Hematopoietic multipotent progenitor cell treated with erythropoietin and hydrocortisone succinate and interleukin-3 and kit ligand, for 6 days (in vitro differentiated cells): ENCODE measurements at regions not wholly inside any gene's neighbourhood (a gene's known extent, or its start where the extent isn't known, plus 50 kb on each side); places are given as distances from the start of the nearest gene placed in this dataset.
"Not testable (repeated sequence)": the region's sequence is repeated elsewhere in the genome, so short reads cannot be mapped to it uniquely, and the experiment has no call there.

Source experiments
- DNase-seq: peaks from one replicate; pipeline ENCODE4 v3.0.0-alpha.2; 2015

DNA sequence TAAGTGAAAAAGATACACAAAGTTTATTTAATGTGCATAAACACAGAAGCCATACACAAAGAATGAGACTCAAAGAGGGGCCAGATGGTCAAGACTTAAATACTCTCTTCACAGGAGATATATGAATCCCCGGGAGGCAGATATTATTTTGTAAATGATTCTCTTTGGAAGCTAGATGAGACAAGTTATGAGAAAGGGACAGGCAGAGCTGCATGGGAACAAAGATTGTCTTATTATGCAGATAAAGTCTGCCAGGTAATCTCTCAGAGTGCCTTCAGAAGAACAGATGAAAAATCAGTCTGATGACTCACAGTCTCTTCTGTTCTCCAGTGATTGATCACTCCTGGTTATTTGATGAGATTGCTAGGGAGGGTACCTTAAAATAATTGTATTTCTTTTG is 89.0 kb downstream of the NAF1 start:
- no peak for DNase-seq

DNA sequence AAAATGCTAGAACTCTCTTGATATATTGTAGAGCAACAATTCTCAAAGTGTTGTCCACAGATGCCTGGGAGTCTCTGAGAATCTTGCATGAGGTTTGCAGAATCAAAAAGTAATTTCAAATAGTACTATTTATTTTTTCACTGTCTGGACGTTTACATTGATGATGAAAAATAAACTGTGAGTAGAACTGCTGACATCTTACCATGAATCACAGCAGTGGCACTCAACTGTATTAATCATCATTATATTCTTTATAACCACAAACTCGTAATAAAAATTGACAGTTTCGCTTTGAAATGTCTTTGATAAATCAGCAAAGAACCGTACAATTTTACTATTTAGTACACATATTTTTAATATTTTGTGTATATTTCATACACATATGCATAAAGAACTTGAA is 94.5 kb downstream of the NAF1 start:
- no peak for DNase-seq

DNA sequence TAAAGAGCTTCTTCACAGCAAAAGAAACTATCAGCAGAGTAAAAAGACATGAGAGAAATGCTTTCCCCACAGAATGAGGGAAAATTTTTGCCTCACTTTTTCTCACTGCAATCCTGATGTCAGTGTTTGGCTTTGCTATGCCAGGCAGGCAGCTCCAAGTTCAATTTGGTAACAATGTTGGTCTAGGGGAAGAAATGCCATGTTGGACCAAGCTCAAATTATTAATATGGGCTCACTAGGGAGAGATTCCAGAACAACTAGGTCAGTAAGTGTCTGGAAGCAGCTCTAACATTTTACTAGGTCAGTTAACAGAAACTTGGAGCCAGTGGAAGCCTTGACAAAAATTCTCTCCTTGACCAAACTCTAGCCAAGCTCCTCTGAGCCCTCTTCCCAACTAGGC is 95.4 kb downstream of the NAF1 start:
- DNase-seq, result no peak

DNA sequence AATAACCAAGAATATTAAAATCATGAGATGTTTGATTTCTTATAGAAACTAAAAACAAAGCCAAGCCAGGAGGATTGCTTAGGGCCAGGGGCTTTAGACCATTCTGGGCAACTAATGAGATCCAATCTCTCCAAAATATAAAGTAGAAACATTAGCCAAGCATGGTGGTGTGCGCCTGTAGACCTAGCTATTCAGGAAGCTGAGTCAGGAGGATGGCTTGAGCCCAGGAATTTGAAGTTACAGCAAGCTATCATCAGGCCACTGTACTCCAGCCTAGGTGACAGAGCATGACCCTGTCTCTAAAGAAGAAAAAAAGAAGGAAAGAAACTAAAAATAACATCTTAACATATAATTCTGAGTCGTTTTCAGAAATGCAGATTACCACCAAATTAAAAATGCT is 96.7 kb downstream of the NAF1 start:
- no peak for DNase-seq

DNA sequence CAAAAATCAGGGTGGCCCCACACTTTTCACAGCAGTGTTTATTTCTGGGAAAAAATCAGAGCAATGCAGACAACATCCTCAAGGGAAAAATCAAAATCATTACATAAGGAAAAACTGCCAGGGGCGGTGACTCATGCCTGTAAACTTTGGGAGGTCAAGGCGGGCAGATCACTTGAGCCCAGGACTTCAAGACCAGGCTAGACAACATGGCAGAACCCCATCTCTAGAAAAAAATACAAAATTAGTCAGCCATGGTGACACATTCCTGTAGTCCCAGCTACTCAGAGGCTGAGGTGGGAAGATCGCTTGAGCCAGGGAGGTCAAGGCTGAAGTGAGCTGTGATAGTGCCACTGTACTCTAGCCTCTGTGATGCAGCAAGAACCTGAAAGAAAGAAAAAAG is 102.8 kb downstream of the NAF1 start:
- DNase-seq, result no peak

DNA sequence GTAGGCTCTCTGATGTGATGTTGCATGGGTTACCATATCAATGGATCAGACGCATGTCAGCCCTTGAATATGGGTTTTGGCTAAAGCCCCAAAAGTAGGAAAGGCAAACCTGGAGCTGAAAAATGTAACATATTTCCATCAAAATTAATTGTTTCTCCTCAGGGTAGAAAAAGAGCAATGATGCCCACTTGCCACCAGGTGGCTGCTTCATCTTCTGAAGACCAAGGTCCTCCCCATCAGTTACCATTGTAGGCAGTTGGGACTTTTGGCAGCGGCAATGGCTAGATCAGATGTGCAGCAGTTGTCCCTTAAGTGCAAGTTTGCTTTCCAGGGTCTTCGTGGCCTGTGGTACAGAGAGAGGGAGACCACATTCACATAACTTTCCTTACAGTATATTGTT is 118.2 kb downstream of the NAF1 start:
- peak; percentile 57 for DNase-seq

DNA sequence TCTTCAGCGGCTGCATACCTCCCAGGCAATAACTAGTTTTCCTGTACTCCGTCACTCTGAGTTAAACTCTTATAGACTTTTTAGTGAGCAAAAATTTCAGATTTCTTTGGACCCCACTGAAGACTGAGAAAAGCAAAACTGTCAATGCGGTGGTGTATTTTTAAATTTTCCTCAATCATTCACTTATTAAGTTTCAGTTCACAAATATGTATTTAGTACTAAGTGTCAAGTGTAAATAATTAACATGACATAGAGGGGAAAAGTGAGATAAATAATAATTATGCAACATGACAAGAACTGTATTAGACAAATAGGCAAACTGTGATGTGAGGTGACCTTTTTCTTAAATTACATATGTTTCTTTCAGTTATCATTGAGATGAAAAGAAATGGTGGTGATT is 124.4 kb downstream of the NAF1 start:
- DNase-seq, result no peak

DNA sequence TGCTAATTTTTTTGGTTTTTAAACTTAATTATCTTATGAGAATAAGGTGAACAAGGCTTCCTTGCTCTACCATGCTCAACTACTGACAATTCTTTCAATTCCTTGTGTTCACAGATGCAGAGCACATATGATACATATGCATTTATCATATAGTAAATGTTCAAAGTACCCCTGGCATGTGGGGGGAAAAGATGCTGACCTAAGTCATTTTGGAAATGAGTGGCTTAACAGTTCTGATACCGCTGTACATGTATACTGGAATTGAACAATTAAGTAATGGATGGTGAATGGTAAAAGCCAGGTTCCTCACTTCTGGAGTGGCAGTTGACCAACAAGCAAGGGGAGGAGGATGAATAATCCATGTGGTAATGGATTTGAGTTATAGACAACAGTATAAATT is 149.6 kb downstream of the NAF1 start:
- no peak for DNase-seq

DNA sequence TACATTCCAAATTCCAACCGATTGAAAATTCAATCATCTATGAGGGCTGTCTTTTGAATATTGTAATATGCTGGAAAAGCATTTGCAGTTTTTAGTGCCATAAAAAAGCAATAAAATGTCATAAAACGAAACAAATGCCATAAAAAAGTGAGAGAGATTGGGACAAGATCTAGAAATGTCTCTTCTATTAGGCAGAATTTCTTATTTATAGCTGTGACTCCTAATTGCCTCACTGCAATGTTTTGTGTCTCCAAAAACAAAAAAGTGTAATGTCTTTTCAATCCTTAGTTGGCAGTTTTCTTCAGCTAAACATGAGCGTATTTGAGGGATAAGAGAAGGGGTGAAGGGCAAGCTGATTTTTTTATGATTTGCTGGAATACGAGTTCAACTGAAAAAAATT is 153.9 kb downstream of the NAF1 start:
- no peak for DNase-seq

DNA sequence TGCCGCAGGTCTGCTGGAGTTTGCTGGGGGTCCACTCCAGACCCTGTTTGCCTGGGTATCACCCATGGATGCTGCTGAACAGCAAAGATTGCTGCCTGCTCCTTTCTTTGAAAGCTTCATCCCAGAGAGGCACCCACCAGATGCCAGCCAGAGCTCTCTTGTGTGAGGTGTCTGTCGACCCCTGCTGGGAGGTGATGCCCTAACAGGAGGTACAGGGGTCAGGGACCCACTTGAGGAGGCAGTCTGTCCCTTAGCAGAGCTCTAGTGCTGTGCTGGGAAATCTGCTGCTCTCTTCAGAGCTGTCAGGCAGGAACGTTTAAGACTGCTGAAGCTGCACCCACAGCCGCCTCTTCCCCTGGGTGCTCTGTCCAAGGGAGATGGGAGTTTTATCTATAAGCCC is 162.7 kb downstream of the NAF1 start:
- no peak for DNase-seq

DNA sequence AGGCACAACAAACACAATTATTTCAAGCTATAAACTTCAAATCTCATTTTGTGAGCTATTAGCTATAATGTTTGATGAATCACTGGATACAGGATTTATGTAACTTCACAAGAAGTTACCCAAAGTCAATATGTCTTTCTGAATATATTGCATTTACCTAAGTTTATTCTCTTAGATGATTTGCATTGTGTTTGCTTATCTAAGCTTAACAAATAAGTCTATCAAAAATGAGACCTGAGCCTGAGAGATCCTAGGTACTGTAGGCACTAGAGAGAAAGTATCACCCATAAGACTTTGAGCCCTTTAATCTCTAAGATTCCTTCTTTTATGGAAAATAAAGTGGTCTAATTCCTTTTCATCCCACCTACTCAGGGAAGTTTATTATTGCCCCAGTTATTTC is 178.2 kb downstream of the NAF1 start:
- DNase-seq, result no peak

DNA sequence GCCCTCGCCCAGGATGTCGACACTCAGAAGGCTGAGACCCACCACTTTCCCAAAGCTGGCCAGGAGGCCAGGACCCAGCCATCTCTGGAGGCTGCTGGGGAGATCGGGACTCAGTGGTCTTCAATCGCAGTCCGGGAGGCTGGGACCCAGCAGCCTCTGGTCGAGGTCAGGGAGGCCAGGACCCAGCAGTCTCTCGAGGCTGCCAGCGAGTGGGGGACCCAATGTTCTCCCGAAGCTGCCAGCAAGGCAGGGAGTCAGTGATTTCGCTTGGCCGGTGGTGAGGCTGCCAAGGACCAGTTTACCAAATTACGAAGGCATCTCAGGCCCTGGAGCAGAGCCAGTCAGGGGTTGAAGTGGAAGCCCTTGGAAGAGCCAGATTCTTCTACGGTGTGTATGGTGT is 181.6 kb downstream of the NAF1 start:
- no peak for DNase-seq

DNA sequence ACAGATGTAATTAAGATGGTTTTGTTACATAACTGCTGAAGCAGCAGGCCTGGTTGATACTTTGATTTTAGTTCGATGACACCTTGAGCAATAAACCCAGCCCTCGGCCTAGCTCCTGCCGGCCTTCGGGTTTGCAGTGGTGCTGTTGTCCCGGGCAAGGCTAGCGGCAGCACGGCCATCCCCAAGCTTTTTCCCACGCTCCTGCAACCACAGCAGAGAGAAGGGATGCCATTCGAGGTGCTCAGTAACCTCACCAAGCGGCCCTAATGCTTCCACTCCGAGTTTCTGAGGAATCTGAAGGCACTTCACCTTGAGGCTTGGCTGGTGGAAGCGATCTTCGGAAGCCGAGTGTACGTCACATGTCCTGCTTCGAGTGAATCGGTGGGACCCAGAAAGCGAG is 182.1 kb downstream of the NAF1 start:
- DNase-seq, result no peak

DNA sequence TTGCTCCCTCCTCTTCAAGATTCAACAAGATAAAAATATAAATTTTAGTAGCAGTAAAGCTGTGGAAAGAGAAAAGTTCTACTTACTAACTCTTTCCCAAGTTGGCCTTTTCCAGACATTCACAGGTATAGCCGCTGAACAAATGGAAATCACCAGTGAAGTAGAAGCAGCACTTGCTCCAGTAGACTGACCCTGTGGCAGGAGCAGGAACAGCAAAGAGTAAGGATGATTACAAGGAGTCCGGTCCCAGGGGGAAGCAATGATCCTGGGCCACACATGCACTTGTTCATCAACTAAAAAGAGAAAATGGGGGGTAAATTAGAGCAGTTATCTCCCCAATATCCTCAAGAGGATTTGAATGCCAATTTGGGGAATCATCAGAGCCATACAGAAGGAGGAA is 184.9 kb downstream of the NAF1 start:
- DNase-seq, result no peak

DNA sequence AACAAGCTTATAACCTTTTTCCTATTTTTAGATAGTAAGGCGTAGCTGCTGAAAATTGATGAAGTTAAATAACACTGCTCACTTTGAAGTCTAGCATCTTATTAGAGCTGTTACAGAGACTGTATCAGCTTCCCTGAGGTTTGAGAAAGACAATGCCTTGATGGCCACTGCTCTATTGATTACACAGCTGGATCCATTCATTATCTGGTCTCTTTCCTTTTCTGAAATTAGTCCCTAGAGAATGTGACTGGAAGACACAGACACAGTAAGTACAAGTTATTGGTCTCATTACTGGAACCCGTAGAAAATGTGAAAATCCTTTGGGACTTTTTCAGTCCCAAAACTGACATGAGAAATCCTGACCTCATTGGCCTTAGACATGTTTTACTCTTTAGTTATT is 188.3 kb downstream of the NAF1 start:
- no peak for DNase-seq

DNA sequence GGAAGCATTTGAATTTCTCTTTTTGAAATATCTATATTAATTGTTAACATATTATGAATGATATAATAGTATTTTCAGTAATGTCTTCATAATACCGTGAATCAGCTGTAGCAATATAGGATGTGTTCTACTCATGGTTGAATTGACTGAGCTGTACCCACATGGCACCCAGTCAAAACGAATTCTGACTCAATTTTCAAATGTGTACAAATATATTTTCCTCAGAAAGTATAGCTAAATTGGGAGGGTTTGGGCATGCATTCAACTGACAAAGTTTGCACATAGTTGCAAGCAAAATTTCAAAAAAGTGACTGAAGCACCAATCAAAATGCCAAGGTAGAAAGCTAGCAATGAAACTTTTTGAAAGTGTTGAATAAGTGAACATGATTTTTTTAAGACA is 188.9 kb downstream of the NAF1 start:
- DNase-seq, result no peak

DNA sequence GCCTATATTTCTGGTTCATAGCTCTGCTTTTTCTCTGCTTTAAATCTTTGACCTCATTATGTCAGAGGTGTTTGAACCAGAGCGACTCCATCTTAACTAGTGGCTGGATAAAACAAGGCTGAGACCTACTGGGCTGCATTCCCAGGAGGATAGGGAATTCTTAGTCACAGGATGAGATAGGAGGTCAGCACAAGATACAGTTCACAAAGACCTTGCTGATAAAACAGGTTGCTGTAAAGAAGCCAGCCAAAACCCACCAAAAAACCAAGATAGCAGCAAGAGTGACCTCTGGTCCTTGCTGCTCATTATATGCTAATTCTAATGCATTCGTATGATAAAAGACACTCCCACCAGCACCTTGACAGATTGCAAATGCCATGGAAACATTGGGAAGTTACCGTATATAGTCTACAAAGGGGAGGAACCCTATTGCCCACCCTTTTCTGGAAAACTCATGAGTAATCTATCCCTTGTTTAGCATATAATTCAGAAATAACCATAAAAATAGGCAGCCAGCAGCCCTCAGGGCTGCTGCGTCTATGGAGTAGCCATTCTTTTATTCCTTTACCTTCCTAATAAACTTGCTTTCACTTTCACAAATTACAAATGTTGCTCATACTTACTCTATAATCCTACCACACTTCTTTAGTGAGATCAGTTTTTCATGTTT is 193.9 kb downstream of the NAF1 start:
- no peak for DNase-seq

DNA sequence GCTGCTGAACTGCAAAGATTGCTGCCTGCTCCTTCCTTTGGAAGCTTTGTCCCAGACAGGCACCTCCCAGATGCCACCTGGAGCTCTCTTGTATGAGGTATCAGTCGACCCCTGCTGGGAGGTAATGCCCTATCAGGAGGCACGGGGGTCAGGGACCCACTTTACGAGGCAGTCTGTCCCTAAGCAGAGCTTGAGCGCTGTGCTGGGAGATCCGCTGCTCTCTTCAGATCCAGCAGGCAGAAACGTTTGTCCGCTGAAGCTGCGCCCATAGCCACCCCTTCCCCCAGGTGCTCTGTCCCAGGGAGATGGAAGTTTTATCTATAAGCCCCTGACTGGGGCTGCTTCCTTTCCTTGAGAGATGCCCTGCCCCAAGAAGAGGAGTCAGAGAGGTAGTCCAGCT is 197.5 kb downstream of the NAF1 start:
- no peak for DNase-seq

DNA sequence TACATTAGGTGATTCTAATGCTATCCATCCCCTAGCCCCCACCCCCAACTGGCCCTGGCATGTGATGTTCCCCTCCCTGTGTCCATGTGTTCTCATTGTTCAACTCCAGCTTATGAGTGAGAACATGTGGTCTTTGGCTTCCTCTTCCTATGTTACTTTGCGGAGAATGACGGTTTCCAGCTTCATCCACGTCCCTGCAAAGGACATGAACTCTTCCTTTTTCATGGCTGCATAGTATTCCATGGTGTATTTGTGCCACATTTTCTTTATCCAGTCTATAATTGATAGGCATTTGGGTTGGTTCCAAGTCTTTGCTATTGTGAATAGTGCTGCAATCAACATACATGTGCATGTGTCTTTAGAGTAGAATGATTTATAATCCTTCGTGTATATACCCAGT is 200.7 kb downstream of the NAF1 start:
- DNase-seq, result not testable (repeated sequence)

DNA sequence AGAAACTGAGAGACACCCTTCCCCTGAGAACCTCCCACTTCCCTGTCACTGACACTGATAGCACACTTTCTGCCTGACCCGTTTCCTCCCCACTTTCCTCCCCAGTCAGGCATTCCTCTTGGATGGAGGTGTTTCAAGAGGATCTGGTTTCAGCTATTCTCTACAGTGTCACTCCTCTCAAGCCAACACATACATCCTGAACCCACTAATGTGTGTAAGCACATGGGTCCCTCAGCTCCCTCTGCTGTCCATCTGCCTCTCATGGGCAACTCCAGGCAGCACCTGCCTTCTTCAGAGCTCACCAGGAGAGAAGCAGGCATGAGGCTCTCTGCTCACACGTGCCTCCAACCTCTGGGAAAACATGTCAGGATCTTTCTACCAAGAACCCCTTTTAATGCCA is 207.6 kb downstream of the NAF1 start:
- no peak for DNase-seq

DNA sequence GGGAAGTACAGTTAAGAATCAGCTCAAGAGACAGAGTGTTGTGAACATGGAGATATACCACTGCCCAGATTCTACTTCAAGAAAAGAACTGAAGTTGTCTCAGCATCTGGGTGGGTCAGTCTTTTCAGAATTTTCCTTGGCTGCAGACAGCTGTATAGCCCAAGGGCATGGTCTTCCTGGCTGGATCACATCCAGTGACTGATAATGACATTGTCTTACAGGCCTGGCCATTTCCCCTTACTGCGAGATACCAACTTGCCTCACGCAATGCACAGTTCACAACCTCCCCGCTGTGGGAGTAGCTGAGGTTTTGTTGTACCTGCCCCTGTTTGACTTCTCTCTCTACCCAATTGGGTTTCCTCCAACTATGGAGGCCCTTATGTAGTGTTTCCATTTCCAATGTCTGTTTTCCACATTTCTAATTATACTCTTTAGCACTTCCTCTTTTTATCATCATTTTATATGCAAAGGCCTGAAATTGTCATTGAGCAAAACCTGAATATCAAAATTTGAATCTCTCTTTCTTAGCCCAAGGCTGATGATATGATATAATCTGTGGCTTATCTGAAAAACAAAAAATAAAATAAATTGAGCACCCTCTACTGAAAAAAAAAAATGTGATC is 209.1 kb downstream of the NAF1 start:
- DNase-seq, result no peak

DNA sequence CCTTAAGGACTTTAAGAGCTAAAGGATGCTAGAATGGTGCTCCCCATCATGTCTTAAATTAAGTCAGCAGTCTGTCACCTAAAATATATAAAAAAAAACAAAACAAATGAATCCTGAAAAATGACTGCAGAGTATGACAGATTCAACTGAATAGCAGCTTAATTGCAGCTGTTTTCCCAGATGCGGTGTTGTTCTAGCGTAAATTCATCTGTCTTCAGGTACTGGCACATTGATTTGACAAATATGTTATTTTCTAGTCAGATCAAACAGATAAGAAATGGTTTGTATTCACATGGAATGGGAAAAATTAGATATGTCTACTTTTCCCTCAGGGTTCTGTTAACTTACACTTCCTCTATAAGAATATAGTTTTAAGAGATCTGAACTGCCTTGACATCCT is 211.7 kb downstream of the NAF1 start:
- no peak for DNase-seq

DNA sequence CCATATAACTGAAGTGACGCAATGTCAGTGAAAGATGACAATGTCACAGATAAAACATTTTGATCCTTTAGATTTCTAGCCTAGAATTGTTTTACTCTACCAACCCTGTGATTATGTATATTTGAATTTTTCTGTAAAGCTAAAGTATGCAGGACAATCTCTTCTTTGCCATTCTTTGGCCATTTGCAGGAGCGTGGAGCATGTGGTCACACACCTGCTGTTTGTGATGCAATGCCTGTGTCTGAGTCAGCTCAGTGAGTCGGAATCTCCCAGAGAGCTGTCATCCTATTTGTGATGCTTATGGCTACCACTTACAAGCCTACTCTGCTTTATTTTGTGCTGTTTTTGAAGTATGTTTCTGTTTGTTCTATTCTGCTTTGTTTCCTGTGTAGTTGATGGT is 214.5 kb downstream of the NAF1 start:
- DNase-seq, result no peak

DNA sequence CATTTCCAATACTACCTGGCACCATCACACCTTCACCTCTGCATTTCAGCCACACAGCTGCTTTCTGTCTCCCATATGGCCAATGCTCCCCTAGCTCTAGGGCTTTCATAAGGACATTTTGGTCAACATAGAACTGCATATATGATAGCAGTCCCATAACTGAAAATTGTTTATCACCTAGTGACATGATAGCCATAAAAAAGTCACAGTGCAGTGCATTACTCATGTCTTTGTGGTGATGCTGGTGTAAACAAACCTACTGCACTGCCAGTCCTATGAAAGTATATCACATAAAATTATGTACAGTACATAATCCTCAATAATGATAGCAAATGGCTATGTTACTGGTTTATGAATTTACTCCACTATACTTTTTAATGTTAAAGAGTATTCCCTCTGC is 221.0 kb downstream of the NAF1 start:
- DNase-seq, result no peak

DNA sequence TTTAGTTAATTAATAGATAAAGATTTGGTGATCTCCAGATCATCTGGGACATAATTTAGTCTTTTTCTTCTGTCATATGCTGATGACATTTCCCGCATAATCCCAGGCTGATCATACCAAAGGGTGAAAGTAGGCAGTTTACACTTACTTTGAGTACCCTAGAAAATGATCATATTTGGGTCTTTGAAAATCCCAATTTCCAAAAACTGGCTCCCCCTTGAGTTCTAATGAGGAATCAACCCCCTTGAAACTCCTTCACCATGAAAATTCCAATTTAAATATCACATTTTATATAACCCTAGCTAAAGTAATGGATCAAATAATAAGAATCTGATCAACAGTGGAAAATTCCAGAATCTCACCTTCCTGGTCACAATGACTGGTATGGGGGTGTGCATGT is 223.4 kb downstream of the NAF1 start:
- no peak for DNase-seq
